Right lobe of liver (tissue), 4 donors: ENCODE measurements at regions not wholly inside any gene's neighbourhood (a gene's known extent, or its start where the extent isn't known, plus 50 kb on each side); places are given as distances from the start of the nearest gene placed in this dataset.

Source experiments
- POLR2A ChIP-seq: fragments of 450-650 bp; IDR thresholded peaks from one replicate; pipeline ENCODE4 v1.6.1; 2017; ENCODE audit warnings: antibody characterized with exemption, mild to moderate bottlenecking
- TF ChIP-seq, protein P1 (sequence below), 4 donors: fragments of 200-600 bp in 3 of 4; fragments of 450-650 bp in 1 of 4; IDR thresholded peaks; one replicate each; pipeline versions ENCODE4 v1.5.1 to v1.8.0; 2016 to 2022; ENCODE audit warnings: antibody characterized with exemption in 4 of 4, mild to moderate bottlenecking in 2 of 4
- donor health status: DM: no; HTN: no; CAD: no.
- donor health status: DM: no; HTN: no; CAD: no.
- donor health status: DM: no; HTN: yes; CAD: no.

DNA sequence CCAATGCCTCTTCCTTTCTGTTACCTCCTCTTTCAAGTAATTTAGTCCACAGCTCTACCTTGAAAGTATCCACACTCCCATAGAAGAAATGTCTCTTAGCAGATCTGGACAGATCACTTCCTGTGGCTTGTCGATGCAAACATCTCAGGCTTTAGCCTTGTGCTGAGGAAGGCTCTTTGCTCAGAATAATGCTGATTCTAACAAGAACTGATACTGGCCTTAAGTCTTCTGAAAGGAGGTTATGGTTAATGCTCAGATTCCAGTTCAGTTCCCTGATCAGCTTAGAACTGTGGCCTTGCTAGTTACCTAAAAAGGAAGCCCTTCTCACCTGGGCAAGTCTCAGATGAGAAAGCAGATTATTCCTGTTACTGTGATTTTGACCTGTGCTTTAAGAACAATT is 230.1 kb upstream of the FAT4 start:
- TF ChIP-seq, protein P1, sequence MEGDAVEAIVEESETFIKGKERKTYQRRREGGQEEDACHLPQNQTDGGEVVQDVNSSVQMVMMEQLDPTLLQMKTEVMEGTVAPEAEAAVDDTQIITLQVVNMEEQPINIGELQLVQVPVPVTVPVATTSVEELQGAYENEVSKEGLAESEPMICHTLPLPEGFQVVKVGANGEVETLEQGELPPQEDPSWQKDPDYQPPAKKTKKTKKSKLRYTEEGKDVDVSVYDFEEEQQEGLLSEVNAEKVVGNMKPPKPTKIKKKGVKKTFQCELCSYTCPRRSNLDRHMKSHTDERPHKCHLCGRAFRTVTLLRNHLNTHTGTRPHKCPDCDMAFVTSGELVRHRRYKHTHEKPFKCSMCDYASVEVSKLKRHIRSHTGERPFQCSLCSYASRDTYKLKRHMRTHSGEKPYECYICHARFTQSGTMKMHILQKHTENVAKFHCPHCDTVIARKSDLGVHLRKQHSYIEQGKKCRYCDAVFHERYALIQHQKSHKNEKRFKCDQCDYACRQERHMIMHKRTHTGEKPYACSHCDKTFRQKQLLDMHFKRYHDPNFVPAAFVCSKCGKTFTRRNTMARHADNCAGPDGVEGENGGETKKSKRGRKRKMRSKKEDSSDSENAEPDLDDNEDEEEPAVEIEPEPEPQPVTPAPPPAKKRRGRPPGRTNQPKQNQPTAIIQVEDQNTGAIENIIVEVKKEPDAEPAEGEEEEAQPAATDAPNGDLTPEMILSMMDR (IDR thresholded peaks at IDR 0.05), result no peak
- no peak for TF ChIP-seq POLR2A
